Body of pancreas (tissue), 4 donors: ENCODE measurements at regions not wholly inside any gene's neighbourhood (a gene's known extent, or its start where the extent isn't known, plus 50 kb on each side); places are given as distances from the start of the nearest gene placed in this dataset.

Source experiments
- POLR2A ChIP-seq, 3 donors: fragments of 450-650 bp; IDR thresholded peaks; one replicate each; pipeline ENCODE4 v1.6.1; 2016; ENCODE audit warnings: antibody characterized with exemption in 3 of 3, mild to moderate bottlenecking in 2 of 3
- TF ChIP-seq, protein P1 (sequence below), 7 experiments: fragments of 450-650 bp in 4 of 7; fragments of 200-600 bp in 3 of 7; sonication (generic) in 3 of 7; IDR thresholded peaks; one replicate each; pipeline ENCODE4 v1.5.1; 2016 to 2019; ENCODE audit warnings: antibody characterized with exemption in 7 of 7

DNA sequence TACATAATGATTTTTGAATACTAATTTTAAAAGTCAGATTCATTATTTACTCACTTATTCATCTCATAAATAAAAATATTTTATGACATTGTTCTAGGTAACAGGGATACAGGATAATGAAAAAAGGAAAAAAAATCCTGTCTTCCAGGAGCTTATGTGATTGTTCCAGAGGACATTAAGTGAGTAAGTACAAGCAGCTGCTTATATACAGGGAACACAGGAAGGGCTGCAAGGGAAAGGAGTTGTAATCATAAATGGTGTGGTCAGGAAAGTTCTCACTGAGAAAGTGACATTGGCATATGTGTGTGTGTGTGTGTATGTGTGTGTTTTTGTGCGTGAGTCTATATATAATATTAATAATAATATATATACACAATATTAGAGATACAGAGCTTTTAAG, 121.8 kb downstream of the HAO1 start:
- no peak for TF ChIP-seq POLR2A (IDR thresholded peaks at IDR 0.05)
- TF ChIP-seq, protein P1, sequence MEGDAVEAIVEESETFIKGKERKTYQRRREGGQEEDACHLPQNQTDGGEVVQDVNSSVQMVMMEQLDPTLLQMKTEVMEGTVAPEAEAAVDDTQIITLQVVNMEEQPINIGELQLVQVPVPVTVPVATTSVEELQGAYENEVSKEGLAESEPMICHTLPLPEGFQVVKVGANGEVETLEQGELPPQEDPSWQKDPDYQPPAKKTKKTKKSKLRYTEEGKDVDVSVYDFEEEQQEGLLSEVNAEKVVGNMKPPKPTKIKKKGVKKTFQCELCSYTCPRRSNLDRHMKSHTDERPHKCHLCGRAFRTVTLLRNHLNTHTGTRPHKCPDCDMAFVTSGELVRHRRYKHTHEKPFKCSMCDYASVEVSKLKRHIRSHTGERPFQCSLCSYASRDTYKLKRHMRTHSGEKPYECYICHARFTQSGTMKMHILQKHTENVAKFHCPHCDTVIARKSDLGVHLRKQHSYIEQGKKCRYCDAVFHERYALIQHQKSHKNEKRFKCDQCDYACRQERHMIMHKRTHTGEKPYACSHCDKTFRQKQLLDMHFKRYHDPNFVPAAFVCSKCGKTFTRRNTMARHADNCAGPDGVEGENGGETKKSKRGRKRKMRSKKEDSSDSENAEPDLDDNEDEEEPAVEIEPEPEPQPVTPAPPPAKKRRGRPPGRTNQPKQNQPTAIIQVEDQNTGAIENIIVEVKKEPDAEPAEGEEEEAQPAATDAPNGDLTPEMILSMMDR (IDR thresholded peaks at IDR 0.05), result no peak
